Hematopoietic multipotent progenitor cell treated with erythropoietin and hydrocortisone succinate and interleukin-3 and kit ligand, for 4 days (in vitro differentiated cells): ENCODE measurements at regions not wholly inside any gene's neighbourhood (a gene's known extent, or its start where the extent isn't known, plus 50 kb on each side); places are given as distances from the start of the nearest gene placed in this dataset.
A peak's percentile ranks its signal among the peaks of the same experiment; 100 is the strongest.

ENCODE experiments used
- DNase-seq: peaks from one replicate; pipeline ENCODE4 v3.0.0-alpha.2; 2015

- no peak for DNase-seq
These were observed 584.4 kb downstream of the INHBA start for GRCh38 chr7:41118486-41118885.

DNA sequence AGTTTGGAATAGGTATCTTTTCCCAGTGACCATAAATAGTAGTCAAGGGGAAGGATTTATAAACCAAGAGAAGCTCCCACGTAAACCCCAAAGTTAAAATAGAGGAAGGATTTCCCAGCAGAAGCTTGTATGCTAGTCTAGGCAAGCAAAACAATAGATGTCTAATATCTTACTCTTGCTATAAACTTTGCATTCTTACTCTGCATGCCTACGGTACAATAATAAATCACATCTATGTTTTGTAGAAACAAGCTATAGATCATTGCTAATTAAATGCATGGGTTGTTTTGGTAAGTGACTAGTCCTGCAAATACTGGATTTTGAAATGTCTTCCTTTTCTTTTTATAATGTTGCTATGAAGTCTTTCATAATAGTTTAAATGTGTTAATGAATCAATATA lies 585.5 kb downstream of the INHBA start:
- DNase-seq: no peak

GRCh38 chr7:41116817-41117216 lies 586.1 kb downstream of the INHBA start:
- DNase-seq: no peak

GRCh38 chr7:41116337-41116736 lies 586.6 kb downstream of the INHBA start:
- DNase-seq: no peak

DNA sequence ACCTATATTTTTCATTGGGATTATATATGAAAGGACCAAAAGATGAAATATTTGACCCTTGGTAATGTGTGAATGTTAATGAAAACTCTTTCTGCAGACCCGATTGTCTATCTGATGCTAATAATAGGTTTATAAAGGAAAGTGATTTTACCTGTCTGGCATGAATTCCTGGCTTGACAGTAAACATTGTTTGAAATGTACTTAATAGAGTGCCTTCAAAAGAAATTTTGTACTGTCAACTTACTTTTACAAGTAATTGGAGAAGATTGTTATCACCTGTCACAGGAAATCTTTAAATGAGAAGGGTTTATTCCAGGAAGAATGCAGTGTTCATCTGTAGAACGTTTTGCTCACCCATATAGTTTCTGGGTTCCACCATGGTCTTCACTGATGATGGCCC lies 588.2 kb downstream of the INHBA start:
- no peak for DNase-seq

DNA sequence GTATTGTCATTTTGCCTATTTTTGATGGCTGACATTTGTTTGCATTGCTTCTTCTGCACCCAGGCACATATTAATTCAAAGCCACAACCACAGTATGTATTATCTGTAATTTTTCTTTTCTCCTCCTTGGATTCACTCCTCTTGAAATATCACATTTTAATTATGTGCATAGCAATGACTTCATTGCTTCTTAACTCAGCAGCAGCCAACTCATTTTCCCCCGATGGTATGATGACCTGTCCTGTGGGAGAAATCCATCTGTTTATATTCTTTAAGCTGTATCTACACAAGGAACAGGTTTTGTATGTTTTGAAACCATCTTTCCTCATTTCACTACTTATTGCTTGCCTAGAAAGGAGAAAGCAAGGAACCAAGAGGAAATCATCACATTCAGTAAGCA lies 588.8 kb downstream of the INHBA start:
- DNase-seq: no peak

GRCh38 chr7:41113719-41114118 lies 589.2 kb downstream of the INHBA start:
- DNase-seq: no peak

- no peak for DNase-seq
These were observed 592.7 kb downstream of the INHBA start for GRCh38 chr7:41110186-41110585.

GRCh38 chr7:41108821-41109220 lies 594.1 kb downstream of the INHBA start:
- no peak for DNase-seq

DNA sequence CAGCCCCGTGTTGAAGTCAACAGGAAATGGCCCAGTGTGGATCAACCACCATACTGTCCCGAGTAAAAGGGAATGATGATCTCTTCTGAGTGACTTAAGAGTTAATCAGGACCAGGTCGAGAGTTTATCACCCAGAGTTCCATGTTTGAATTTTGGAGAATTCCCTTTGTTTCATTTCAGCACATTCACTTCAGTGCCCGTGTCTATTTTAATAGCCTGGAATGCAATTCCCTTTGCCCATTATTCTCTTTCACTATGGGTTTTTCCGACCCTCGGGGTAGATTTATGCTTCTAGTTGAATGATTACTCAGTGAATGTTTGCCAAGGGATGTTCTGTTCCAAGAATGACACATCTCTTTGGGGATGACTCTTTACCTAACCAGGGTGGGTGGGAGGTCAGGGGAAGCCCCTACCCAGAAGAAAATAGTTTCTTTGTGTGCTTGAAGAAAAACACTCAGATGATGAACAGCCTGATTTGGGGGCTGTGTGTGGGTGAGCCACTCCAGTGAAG lies 594.9 kb downstream of the INHBA start:
- DNase-seq: no peak

GRCh38 chr7:41107330-41107937 lies 595.5 kb downstream of the INHBA start:
- no peak for DNase-seq

- no peak for DNase-seq
These were observed 598.3 kb downstream of the INHBA start for GRCh38 chr7:41104631-41105030.

- DNase-seq: peak; percentile 8
These were observed 599.6 kb downstream of the INHBA start for GRCh38 chr7:41103331-41103730.

DNA sequence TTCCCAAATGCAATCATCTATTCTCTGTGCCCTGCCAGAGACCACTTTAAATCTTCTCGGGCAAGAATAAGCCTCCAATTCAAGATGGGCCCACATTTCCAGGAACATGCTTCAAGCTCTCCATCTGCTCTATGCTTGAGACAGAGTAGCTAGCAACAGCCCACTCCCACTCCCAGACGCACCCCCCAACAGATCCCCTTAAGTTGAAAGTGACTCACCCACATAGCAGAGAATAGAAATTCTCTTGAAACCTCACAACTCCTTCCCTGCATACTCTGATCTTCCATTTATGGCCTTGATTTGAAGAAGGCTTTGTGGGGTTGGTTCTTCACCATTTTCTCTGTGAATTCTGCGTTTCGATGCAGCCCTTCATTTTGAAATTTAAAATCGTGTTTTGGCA lies 604.0 kb downstream of the INHBA start:
- DNase-seq: no peak

DNA sequence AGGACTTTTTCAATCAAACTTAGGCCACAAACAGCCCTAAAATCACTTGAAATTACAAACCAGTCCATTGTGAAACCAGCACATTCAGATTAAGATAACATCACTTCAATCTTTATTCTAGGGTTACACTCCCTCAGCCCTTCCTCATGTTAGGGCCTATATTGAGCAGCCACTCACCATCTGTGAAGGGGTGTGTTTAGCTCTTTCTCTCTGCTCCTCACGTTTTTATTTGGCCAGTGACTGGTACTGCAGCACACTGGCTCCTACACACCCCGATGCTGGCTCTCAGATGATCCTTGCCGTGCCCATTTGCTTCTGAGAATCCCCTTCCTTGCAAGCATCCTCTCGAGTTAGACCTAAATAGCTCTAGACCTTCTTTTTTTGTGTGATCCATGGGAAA lies 604.5 kb downstream of the INHBA start:
- no peak for DNase-seq

DNA sequence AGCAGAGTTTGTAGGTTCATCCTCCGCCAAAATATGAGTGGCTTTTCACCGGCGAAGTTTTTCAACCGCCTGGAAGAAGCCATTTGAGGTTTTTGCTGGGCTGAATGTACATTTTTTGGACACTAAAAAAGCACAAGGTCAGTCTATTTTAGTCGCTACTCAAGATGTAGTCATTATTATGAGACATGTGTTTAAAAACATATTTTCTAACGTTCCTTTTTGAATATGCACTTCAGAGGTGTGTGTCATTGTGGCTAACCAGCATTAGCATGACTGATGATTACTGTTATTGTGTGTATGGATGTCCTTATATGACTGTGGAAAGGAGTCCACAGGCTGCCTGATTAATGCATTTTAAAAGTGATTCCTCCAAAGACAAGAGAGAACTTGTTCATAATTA lies 605.4 kb downstream of the INHBA start:
- DNase-seq: no peak

DNA sequence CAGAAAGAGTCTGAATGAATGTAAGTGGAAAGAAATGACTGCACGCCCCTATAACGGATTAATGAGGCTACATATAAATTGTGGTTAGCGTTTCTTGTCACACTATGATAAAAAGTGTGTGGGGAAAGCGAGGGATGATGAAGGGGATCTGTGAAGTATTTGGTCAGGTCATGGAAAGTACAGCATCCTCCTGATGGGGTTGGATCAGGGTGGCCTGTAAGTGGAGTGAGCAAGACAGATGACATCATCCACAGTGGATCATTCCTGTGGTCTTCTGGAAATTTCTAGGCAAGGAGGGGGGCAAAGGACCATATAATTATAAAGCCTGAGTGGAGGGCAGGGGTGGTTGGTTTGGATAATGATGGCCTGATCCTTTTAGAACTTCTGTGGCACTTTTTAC lies 606.0 kb downstream of the INHBA start:
- DNase-seq: no peak

DNA sequence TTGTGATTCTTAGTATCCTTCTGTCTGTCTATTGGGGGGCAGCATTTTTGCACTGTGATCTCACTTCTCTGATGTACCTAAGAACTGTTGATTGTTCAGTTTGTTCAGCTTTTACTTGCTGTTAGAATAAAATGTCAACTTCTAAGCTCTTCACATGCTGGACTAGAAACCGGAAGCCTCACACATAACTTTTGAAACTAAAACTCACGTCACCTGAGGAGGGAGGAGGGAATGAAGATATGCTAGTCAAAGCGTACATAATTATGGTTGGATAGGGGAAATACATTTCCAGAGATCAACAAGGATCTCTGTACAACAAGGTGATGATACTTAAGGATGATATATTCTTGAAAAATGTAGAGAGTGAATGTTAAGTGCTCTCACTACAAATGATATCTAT lies 609.7 kb downstream of the INHBA start:
- no peak for DNase-seq

DNA sequence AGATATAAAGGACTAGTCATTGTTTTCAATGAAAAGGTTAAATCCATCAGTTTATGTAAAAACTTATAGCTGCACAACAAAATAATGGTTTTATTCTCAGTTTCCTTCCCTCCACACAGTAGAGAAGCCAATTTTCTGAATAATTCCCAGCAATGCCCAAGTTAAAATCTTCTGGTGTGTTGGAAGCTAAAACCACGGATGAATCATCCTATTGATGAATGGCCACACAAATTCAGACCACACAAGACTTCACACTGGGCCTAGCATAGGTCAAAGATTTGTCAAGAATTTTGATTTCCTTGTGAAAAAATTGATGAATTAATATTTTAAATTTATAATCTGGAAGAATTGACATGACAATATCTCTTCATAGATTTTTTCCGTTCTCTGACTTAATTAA lies 617.6 kb downstream of the INHBA start:
- DNase-seq: no peak

DNA sequence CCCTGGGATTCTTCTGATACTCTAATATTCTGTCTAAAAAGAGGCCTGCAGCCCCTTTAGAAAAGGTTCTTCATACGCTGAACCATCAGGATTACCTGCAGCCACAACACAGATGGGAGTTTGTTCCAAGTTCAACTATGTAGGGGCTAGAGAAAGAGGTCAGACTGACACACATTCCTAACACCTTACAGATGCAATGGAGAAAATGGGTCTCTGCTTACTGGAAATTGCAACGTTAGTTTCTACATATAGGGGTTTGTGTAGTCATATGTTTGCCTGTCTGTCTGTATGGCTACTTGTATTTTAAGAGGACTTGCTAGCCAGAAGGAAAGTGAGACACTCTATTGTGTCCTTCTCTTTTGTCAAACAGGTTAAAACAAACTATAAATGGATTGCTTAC lies 618.5 kb downstream of the INHBA start:
- no peak for DNase-seq

DNA sequence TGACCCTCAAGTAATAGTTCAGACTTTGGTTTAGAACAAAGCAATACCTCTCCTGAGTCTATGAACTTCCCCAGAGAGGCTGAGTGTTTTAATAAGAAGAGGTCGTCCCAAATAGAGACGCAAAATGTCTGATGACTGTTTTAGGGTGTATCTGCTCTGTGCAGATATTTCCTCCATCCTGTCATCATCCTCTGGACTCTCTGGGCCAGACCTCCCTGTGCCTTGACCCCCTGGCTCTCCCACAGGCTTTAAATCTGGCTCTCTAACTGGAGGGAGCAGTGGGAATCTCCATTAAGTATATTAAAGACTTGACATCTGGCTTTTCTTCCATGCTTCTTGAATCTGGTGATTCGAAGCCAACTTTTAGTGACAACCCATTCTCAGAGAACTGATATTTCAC lies 633.3 kb downstream of the INHBA start:
- DNase-seq: no peak

DNA sequence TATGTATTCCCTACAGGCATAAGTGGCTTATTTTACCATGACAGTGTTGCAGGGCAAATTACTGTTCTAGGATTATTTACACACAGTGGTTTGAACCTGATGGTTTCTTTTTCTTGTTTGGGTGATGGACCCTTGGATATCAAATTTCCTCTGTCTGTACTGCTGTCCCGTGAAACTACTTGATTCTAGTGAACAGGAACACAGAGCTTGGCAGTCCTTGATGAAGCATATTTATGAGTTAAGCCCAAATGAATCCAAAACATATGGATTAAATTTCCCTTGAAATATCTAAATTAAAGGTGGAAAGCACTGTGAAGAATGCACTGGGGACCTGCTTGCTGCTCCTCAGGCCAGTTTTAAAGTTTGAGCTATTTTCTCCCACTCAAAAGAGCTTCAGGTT lies 635.3 kb downstream of the INHBA start:
- DNase-seq: no peak

DNA sequence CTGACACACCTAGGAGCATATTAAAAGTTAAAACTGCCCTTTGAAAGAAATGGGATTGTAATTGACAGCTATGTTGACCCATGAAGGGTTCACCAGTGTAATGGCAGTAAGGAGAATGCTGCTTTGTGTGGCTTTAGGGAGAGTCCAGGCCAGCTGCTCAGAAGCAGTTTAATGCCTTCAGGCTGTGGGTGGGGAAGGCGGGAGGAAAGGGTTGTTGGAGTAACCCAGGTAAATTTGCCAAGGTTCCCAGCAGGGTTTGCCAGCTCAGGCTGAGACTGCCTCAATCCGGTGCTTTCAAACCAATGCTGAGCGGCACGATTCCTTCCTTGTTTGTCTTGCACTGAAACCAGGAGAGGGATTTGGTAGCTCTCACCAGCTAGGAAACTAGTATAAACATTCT lies 637.2 kb downstream of the INHBA start:
- no peak for DNase-seq

DNA sequence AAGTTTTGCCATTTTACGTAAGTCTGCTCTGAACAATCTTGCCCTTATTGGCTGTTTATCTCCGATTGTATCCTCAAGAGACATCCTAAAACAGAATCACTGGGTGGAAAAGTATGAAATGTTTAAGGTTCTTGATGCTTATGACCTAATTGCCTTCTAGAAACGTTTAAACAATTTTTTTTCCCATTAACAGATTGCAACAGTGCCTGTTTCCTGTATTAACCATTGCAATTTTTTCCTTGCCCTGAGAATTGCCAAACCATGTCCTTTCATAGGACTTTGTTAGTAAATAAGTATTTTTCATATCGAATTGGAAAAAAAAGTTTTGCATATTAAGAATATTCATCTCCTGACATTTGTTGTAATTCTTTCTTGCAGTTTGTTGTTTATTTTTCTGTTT lies 639.8 kb downstream of the INHBA start:
- no peak for DNase-seq

GRCh38 chr7:41060796-41061195 lies 642.1 kb downstream of the INHBA start:
- DNase-seq: no peak

DNA sequence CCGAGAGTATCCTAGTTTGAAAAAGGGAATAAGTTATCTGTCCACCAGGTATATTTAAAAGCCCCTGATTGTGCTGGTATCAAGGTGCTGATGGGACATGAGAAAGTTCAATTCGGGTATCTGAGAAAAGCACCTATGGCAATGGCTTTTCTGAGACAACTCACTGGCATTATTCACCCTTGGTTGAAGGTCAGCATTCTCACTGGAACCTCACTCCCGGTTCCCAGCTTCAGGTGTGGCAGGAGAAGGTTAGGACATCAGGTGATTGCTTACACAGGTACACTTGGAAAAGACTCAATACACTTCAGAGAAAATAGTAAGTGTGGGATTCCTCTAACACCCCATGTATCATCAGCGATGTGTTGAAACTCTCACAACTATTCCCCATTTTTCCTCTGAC lies 643.1 kb downstream of the INHBA start:
- DNase-seq: no peak
